GM23248 (cell line): ENCODE measurements at regions not wholly inside any gene's neighbourhood (a gene's known extent, or its start where the extent isn't known, plus 50 kb on each side); places are given as distances from the start of the nearest gene placed in this dataset.

ENCODE experiments used
- DNase-seq: peaks from one replicate; pipeline ENCODE4 v3.0.0-alpha.2; 2015
- H2AFZ ChIP-seq: fragments of 200-600 bp; sonication (generic); 2 replicates; pipeline ENCODE4 v1.6.1; 2016; ENCODE audit warnings: antibody characterized with exemption
- H3F3A ChIP-seq: fragments of 200-600 bp; sonication (generic); 2 replicates; pipeline ENCODE4 v1.6.1; 2016; ENCODE audit warnings: mild to moderate bottlenecking, antibody characterized with exemption, mixed run types; ENCODE audit not compliant: insufficient read depth
- H3K27ac ChIP-seq: fragments of 200-600 bp; sonication (generic); 2 replicates; pipeline ENCODE4 v1.5.1; 2016; ENCODE audit warnings: mild to moderate bottlenecking
- H3K27me3 ChIP-seq: fragments of 200-600 bp; sonication (generic); replicated peaks from 2 replicates; pipeline ENCODE4 v1.6.1; 2016; ENCODE audit warnings: mild to moderate bottlenecking; ENCODE audit not compliant: insufficient read depth
- H3K36me3 ChIP-seq: fragments of 200-600 bp; sonication (generic); 2 replicates; pipeline ENCODE4 v1.6.1; 2016; ENCODE audit warnings: low read depth, mild to moderate bottlenecking
- H3K4me1 ChIP-seq: fragments of 200-600 bp; sonication (generic); 2 replicates; pipeline ENCODE4 v1.6.1; 2016; ENCODE audit warnings: mild to moderate bottlenecking; ENCODE audit not compliant: insufficient read depth
- H3K4me2 ChIP-seq: fragments of 200-600 bp; sonication (generic); one replicate; pipeline ENCODE4 v1.6.1; 2016; ENCODE audit warnings: mild to moderate bottlenecking; ENCODE audit not compliant: unreplicated experiment
- H3K4me3 ChIP-seq: fragments of 200-600 bp; sonication (generic); 2 replicates; pipeline ENCODE4 v1.5.1; 2016; ENCODE audit warnings: mild to moderate bottlenecking
- H3K79me2 ChIP-seq: fragments of 200-600 bp; sonication (generic); 2 replicates; pipeline ENCODE4 v1.6.1; 2016; ENCODE audit warnings: mild to moderate bottlenecking; ENCODE audit not compliant: insufficient read depth
- H3K9ac ChIP-seq: fragments of 200-600 bp; sonication (generic); 2 replicates; pipeline ENCODE4 v1.6.1; 2016; ENCODE audit warnings: mild to moderate bottlenecking
- H3K9me2 ChIP-seq: fragments of 200-600 bp; sonication (generic); 2 replicates; pipeline ENCODE4 v1.6.1; 2016; ENCODE audit warnings: mixed run types, mild to moderate bottlenecking, moderate library complexity; ENCODE audit not compliant: insufficient read depth
- H3K9me3 ChIP-seq: fragments of 200-600 bp; sonication (generic); one replicate; pipeline ENCODE4 v1.6.1; 2017; ENCODE audit warnings: low read depth
- H4K20me1 ChIP-seq: fragments of 200-600 bp; sonication (generic); 2 replicates; pipeline ENCODE4 v1.6.0; 2016; ENCODE audit not compliant: insufficient read depth
- EZH2 ChIP-seq: fragments of 200-600 bp; sonication (generic); IDR thresholded peaks from 2 replicates; pipeline ENCODE4 v1.6.1; 2018; ENCODE audit warnings: antibody characterized with exemption, mild to moderate bottlenecking; ENCODE audit not compliant: insufficient read depth, poor library complexity, severe bottlenecking
- EZH2phosphoT487 ChIP-seq: fragments of 200-600 bp; sonication (generic); IDR thresholded peaks from 2 replicates; pipeline ENCODE4 v1.6.1; 2018; ENCODE audit warnings: antibody characterized with exemption, moderate library complexity, mild to moderate bottlenecking, low read depth; ENCODE audit not compliant: insufficient read depth
- WGBS, 2 experiments: methylation state at CpG; one replicate each; pipeline ENCODE4 v1.1.6; 2015 to 2017; ENCODE audit warnings: low lambda C conversion rate in 2 of 2, low coverage in 1 of 2; ENCODE audit errors: missing lambda C conversion rate in 2 of 2; 5-methylcytosine and 5-hydroxymethylcytosine counted together
- in situ Hi-C: fragments of 300-500 bp; cut with MboI; formaldehyde crosslinking; loops from 2 replicates; pipeline ENCODE4 v1.15.0; 2020

DNA sequence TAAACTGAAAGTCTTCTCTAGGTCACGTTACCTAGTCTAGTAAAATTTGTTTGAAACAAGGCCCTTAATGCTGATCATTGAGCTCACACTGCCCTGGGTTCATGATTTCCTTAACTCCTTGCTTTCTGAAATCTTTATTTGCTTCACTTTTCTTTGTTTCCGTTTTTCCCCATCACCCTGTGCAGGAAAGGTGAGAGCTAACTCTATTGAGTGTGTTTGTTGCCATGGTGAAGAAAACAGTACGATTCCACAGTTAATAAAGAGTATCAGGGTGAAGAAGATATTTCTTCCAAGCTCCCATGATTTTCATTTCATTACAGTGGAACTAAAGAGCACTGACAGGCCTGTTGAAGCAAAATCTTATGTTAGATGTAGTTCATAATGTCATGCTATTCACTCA is 276.2 kb downstream of the RAP2B start:
- Histone ChIP-seq H3K79me2 (no peaks in the 10 kb centered on the region), H3K27me3 (no peaks in the 10 kb centered on the region), H3K4me3 (no peak overlapping the region), H3K9ac (no peak overlapping the region), H3K36me3 (no peaks in the 10 kb centered on the region), H2AFZ (no peak overlapping the region), H3K9me2 (no peaks in the 10 kb centered on the region), H3F3A (no peaks in the 10 kb centered on the region), H3K9me3 (no peaks in the 10 kb centered on the region), H3K4me1 (peaks cover 5% of the 10 kb centered on the region; the same call in 1 of the 2 replicates), H4K20me1 (no peaks in the 10 kb centered on the region), H3K27ac (no peak overlapping the region), H3K4me2 (no peak overlapping the region)
- DNase-seq, result no peak
- TF ChIP-seq EZH2, result no peak
- TF ChIP-seq EZH2phosphoT487, result no peak
- 88 to 91% methylated on average over 3 of the region's 3 CpGs for WGBS, 2 experiments
- in situ Hi-C loops, result loop anchor here (25.0 kb wide), 1 partner anchor 401 kb away; no protein-coding TSS in a partner anchor

- Histone ChIP-seq H3K9ac (no peak overlapping the region), H3K27me3 (no peaks in the 10 kb centered on the region), H3K4me2 (no peak overlapping the region), H3K4me1 (peaks cover 5% of the 10 kb centered on the region; the same call in 1 of the 2 replicates), H3K79me2 (no peaks in the 10 kb centered on the region), H3K27ac (no peak overlapping the region), H3K9me2 (no peaks in the 10 kb centered on the region), H2AFZ (no peak overlapping the region), H3F3A (no peaks in the 10 kb centered on the region), H3K9me3 (no peaks in the 10 kb centered on the region), H4K20me1 (no peaks in the 10 kb centered on the region), H3K4me3 (no peak overlapping the region), H3K36me3 (no peaks in the 10 kb centered on the region)
- no peak for TF ChIP-seq EZH2
- no peak for TF ChIP-seq EZH2phosphoT487
- no peak for DNase-seq
- WGBS, 2 experiments, result 91 to 92% methylated on average over 3 of the region's 3 CpGs
- in situ Hi-C loops, result loop anchor here (25.0 kb wide), 1 partner anchor 402 kb away; no protein-coding TSS in a partner anchor
Observed at GRCh38 chr3:153439780-153440179, 277.8 kb downstream of the RAP2B start.

DNA sequence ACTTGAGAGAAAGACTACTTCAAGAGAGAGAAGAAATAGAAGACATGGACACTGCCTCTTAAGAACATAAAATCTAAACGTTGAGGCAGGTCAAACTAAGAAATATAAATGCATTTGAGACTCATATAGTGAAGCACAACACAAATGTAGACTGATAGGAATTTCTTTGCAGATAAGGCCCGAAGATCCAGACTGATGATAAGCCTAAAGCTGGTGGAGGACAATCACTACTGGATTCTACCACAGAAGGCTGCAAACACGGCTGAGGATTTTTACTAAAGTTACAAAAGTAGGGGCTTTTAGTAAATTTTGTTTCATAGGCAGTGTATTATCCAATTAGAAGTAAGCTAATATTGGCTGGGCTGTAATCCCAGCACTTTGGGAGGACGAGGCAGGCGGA is 278.3 kb downstream of the RAP2B start:
- Histone ChIP-seq H3K9me3 (no peaks in the 10 kb centered on the region), H3K9me2 (no peaks in the 10 kb centered on the region), H3F3A (no peaks in the 10 kb centered on the region), H2AFZ (no peak overlapping the region), H3K4me3 (no peak overlapping the region), H3K9ac (no peak overlapping the region), H3K79me2 (no peaks in the 10 kb centered on the region), H3K36me3 (no peaks in the 10 kb centered on the region), H4K20me1 (no peaks in the 10 kb centered on the region), H3K4me2 (no peak overlapping the region), H3K27ac (no peak overlapping the region), H3K4me1 (peaks cover 5% of the 10 kb centered on the region; the same call in 1 of the 2 replicates), H3K27me3 (no peaks in the 10 kb centered on the region)
- WGBS, 2 experiments, result 90 to 94% methylated on average over 5 of the region's 5 CpGs
- in situ Hi-C loops, result loop anchor here (25.0 kb wide), 1 partner anchor 403 kb away; no protein-coding TSS in a partner anchor
- no peak for DNase-seq
- no peak for TF ChIP-seq EZH2phosphoT487
- no peak for TF ChIP-seq EZH2

- Histone ChIP-seq H3K9me2 (no peaks in the 10 kb centered on the region), H3F3A (no peaks in the 10 kb centered on the region), H3K9ac (no peak overlapping the region), H3K4me1 (peaks cover 5% of the 10 kb centered on the region; the same call in 1 of the 2 replicates), H3K36me3 (no peaks in the 10 kb centered on the region), H3K27me3 (no peaks in the 10 kb centered on the region), H4K20me1 (no peaks in the 10 kb centered on the region), H3K79me2 (no peaks in the 10 kb centered on the region), H3K27ac (no peak overlapping the region), H3K4me3 (no peak overlapping the region), H3K9me3 (no peaks in the 10 kb centered on the region), H2AFZ (no peak overlapping the region), H3K4me2 (no peak overlapping the region)
- in situ Hi-C loops, result loop anchor here (25.0 kb wide), 1 partner anchor 405 kb away; no protein-coding TSS in a partner anchor
- peak; percentile 56 for DNase-seq
- WGBS, 2 experiments, result 35 to 39% methylated on average over 2 of the region's 2 CpGs
- TF ChIP-seq EZH2phosphoT487 (no peak), EZH2 (no peak)
Observed at GRCh38 chr3:153442386-153442785, 280.4 kb downstream of the RAP2B start.
